Tibial nerve (tissue), 3 donors: ENCODE measurements at regions not wholly inside any gene's neighbourhood (a gene's known extent, or its start where the extent isn't known, plus 50 kb on each side); places are given as distances from the start of the nearest gene placed in this dataset.

Source experiments
- CTCF ChIP-seq, 5 experiments: fragments of 200-600 bp in 3 of 5; fragments of 450-650 bp in 2 of 5; sonication (generic) in 3 of 5; IDR thresholded peaks; one replicate each; pipeline ENCODE4 v1.5.1; 2016 to 2019; ENCODE audit warnings: antibody characterized with exemption in 5 of 5, mild to moderate bottlenecking in 3 of 5, moderate library complexity in 2 of 5
- POLR2A ChIP-seq, 2 donors: fragments of 450-650 bp; IDR thresholded peaks; one replicate each; pipeline ENCODE4 v1.6.1; 2017; ENCODE audit warnings: antibody characterized with exemption in 2 of 2, mild to moderate bottlenecking in 2 of 2, moderate library complexity in 2 of 2

DNA sequence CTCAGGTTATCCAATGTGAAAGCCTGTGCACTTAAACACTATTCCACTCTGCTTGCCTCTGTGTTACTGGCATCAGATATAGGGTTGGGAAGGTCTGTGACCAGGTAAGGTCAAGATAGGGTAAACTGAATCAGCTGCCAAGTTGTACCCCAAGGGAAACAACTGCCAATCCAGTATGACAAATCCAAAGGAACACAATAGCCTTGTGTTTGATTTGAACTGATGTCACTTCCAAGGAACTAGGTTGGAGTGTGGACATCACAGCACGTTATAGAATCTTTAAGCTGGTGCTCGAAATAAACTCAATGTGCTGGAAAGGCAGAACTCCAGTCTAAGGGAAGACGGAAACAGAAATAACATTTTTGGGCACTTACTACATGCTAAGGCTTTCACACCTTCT is 223.4 kb upstream of the BTG1 start:
- TF ChIP-seq CTCF (IDR thresholded peaks at IDR 0.05): no peak
- TF ChIP-seq POLR2A (IDR thresholded peaks at IDR 0.05): no peak
